COR-L47 (cell line): ENCODE measurements at regions not wholly inside any gene's neighbourhood (a gene's known extent, or its start where the extent isn't known, plus 50 kb on each side); places are given as distances from the start of the nearest gene placed in this dataset.

Experiments
- DNase-seq: peaks from one replicate; lab custom pipeline; 2025; lab: John Stamatoyannopoulos, UW

GRCh38 chr13:22311734-22312404 lies 641.0 kb downstream of the FGF9 start:
- no peak for DNase-seq

- DNase-seq, result no peak
Observed at GRCh38 chr13:22312405-22312803, 641.5 kb downstream of the FGF9 start.

- no peak for DNase-seq
Observed at GRCh38 chr13:22316494-22317025, 645.7 kb downstream of the FGF9 start.

- no peak for DNase-seq
Observed at GRCh38 chr13:22320991-22321390, 650.1 kb downstream of the FGF9 start.

GRCh38 chr13:22325761-22326160 lies 654.9 kb downstream of the FGF9 start:
- DNase-seq, result no peak

- no peak for DNase-seq
Observed at GRCh38 chr13:22332416-22332815, 661.5 kb downstream of the FGF9 start.

GRCh38 chr13:22336460-22336859 lies 665.6 kb downstream of the FGF9 start:
- DNase-seq, result no peak

GRCh38 chr13:22357132-22357531 lies 686.3 kb downstream of the FGF9 start:
- no peak for DNase-seq

GRCh38 chr13:22369090-22369489 lies 698.2 kb downstream of the FGF9 start:
- no peak for DNase-seq

- no peak for DNase-seq
Observed at GRCh38 chr13:22369840-22370239, 699.0 kb downstream of the FGF9 start.

GRCh38 chr13:22372261-22372660 lies 701.4 kb downstream of the FGF9 start:
- no peak for DNase-seq

GRCh38 chr13:22375151-22375550 lies 704.3 kb downstream of the FGF9 start:
- DNase-seq, result no peak

- DNase-seq, result no peak
Observed at GRCh38 chr13:22387899-22388298, 717.0 kb downstream of the FGF9 start.

- DNase-seq, result no peak
Observed at GRCh38 chr13:22399801-22400420, 729.0 kb downstream of the FGF9 start.

- no peak for DNase-seq
Observed at GRCh38 chr13:22402682-22403081, 731.8 kb downstream of the FGF9 start.

GRCh38 chr13:22403144-22403543 lies 732.3 kb downstream of the FGF9 start:
- no peak for DNase-seq

- DNase-seq, result no peak
Observed at GRCh38 chr13:22405891-22406290, 735.0 kb downstream of the FGF9 start.

GRCh38 chr13:22412452-22412851 lies 741.6 kb downstream of the FGF9 start:
- DNase-seq, result no peak

GRCh38 chr13:22422023-22422422 lies 751.1 kb downstream of the FGF9 start:
- DNase-seq, result no peak

- DNase-seq, result no peak
Observed at GRCh38 chr13:22422712-22423111, 751.8 kb downstream of the FGF9 start.

GRCh38 chr13:22423261-22423660 lies 752.4 kb downstream of the FGF9 start:
- no peak for DNase-seq

GRCh38 chr13:22425087-22425486 lies 754.2 kb downstream of the FGF9 start:
- no peak for DNase-seq

GRCh38 chr13:22427066-22427465 lies 753.7 kb upstream of the SGCG start:
- DNase-seq, result no peak

- no peak for DNase-seq
Observed at GRCh38 chr13:22427783-22428182, 753.0 kb upstream of the SGCG start.
